Sciatic nerve (tissue), 2 donors: ENCODE measurements at regions not wholly inside any gene's neighbourhood (a gene's known extent, or its start where the extent isn't known, plus 50 kb on each side); places are given as distances from the start of the nearest gene placed in this dataset.

Experiments
- ATAC-seq: fragments of 200-7000 bp; cut with Tn5 transposase; one replicate; pipeline ENCODE4 v1.9.1; 2020; ENCODE audit warnings: mild to moderate bottlenecking, moderate library complexity
- DNase-seq: peaks from one replicate; pipeline ENCODE4 v3.0.0-alpha.2; 2020; ENCODE audit warnings: low spot score
- intact Hi-C: fragments of 100-400 bp; cut with DNase I; formaldehyde crosslinking; loops from one replicate; pipeline ENCODE4 v1.14.2; 2022
- donor health status: DM: no; HTN: no; CAD: no.
- donor health status: DM: no; HTN: no; CAD: no.

DNA sequence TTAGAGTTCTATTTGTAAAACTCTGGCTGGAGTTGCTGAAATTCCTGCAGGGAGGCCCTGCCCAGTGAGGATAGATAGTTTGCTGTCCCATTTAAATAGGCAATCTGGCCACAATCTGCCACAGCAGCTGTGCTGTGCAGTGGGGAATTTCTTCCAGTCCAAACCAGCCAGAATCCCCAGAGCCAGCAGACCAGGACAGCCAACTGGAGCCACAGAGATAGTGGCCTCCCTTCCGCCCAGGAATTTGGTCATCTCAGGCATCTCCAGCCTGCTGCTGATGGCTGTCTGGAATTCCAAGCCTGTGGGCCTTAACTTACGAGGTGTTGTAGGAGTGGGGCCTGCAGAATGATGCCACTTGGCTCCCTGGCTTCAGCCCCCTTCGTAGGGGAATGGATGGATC is 643.4 kb downstream of the DNAJB9 start:
- DNase-seq: no peak
- intact Hi-C loops: no loop called here
- ATAC-seq: no peak

GRCh38 chr7:109215341-109215740 is 645.7 kb downstream of the DNAJB9 start:
- intact Hi-C loops: no loop called here
- DNase-seq (no peak), ATAC-seq (no peak)

DNA sequence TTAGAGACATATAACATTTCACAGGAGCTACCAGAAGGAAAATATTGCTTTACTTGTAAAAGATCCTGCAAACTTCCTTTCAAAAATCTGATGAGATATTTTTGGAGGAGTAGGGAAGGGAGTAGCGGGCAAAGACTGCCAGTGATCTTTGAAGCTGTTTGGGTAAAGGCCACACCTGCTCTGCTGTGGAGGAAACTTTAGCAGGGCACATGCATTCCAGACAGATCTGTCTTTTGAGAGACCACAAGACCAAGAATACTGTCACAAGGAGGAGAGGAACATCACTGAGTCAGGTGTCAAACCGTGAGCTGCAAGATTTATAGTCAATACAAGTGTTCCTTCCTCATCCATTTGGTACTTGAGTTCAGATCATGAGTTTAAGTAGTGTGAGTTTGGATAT is 654.4 kb downstream of the DNAJB9 start:
- DNase-seq: no peak
- ATAC-seq: no peak
- intact Hi-C loops: no loop called here

- DNase-seq (no peak), ATAC-seq (no peak)
- intact Hi-C loops: no loop called here
These were observed 657.0 kb downstream of the DNAJB9 start for GRCh38 chr7:109226699-109227098.

GRCh38 chr7:109235316-109235715 is 665.6 kb downstream of the DNAJB9 start:
- intact Hi-C loops: no loop called here
- ATAC-seq (no peak), DNase-seq (no peak)

DNA sequence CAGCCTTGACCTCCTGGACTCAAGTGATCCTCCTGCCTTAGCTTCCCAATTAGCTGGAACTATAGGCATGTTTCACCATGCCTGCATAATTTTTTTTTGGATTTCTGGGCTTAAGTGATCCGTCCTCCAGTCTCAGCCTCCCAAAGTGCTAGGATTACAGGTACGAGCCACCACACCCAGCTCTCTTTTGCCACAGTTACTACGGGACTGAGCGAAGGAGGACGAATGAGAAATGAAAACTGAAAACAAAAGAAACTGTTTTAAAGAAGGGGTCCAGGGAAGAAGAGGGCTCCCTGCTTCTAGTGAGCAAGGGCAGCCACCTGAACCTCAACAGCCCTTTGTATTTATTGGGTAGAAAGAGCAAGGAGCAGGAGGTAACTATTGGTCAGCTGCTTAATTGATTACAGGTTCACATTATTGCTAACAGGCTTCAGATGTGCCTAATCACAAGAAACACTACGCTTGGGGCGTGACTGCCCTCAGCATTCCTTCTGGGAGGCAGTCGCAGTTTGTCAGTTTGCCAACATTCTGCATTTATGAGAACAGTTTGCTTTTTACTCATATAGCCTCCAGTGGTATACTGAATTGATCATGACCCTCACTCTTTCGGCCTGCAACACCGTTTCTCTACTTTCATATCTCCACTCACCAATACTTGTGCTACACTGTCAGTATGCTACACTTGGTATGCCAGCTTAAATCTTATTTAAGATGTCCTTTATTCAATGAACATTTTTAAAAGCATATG is 676.8 kb downstream of the DNAJB9 start:
- intact Hi-C loops: no loop called here
- ATAC-seq (no peak), DNase-seq (no peak)

GRCh38 chr7:109256762-109257560 is 687.3 kb downstream of the DNAJB9 start:
- intact Hi-C loops: no loop called here
- ATAC-seq: no peak
- no peak for DNase-seq

DNA sequence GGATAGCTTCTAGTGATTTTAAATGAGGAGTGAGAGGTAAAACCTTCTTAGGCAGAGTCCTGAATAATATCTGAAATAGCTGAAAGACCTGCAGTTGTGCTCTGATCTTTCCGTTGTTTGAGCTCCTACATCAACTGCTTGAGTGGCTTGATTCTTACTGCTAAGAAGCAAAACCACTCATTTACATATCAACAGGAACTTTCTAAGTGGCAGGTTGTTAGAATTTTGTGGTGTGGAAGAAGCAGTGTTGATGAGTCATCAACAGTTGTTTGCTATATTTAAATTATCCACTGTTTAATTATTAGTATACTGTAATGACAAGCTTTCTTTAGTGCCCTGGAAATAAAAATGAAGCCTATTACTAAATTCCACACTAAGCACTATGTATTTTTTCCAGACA is 689.5 kb downstream of the DNAJB9 start:
- ATAC-seq (no peak), DNase-seq (no peak)
- intact Hi-C loops: no loop called here

GRCh38 chr7:109261781-109262180 is 692.1 kb downstream of the DNAJB9 start:
- ATAC-seq: no peak
- intact Hi-C loops: no loop called here
- DNase-seq: no peak

GRCh38 chr7:109266610-109267009 is 696.9 kb downstream of the DNAJB9 start:
- DNase-seq (no peak), ATAC-seq (no peak)
- intact Hi-C loops: no loop called here

DNA sequence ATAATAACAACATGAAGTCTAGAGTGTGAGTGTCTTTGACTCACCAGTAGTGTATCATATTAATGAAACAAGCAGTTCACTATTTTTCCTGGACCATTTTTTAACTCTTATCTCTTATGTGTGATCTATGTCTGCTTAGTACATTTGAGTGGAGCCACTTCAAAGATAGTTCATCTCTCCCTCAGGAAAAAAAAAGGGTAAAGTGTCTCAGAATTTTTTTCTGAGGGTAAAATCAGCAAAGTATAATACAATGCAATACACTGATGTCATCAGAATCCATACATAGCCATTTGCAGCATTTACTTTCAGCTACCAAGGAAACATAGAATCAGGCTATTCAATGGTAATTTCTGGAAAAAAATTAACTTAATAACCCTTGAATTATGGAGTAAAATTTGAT is 706.7 kb downstream of the DNAJB9 start:
- intact Hi-C loops: no loop called here

DNA sequence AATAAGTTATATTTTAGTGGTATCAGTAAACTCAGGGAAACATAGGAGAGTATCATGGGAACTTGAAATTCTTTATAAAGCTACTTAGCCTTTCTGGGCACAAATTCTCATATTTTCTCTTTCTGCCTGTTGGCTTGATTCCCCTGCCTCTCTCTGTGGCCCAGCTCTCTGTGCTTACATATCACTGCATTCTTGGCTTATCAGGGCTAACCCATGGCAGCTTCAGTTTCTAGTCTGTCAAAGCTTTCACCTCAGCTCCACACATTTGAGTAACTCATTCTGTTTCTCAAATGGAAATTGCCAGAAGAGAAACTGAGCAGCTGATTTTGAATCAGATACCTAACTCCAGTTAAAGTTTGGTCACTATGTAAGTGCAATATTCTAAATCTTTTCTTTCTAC is 713.1 kb downstream of the DNAJB9 start:
- DNase-seq (no peak), ATAC-seq (no peak)
- intact Hi-C loops: no loop called here

More for the DNA sequence above, 706.7 kb downstream of the DNAJB9 start:
- DNase-seq: no peak
- ATAC-seq: no peak

- intact Hi-C loops: no loop called here
- DNase-seq (no peak), ATAC-seq (no peak)
These were observed 715.3 kb downstream of the DNAJB9 start for GRCh38 chr7:109284943-109285342.

DNA sequence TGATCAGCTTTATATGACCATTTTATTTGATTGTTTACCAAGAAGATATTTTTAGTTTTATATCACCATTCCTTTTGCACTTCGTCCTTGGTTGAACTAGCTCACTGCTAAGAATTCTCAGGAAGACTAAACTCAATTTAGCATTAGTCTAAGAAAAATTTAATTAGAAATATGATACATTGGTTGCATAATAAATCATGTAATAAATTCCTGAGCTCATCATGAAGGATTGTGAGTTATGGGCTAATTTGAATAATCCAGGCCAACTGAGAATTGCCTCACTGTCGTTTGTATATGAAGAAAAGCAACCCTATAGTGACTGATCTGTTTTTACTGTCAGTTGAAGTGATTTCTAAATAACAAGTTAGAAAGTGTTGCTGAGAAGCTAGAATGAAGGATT is 725.5 kb downstream of the DNAJB9 start:
- intact Hi-C loops: no loop called here
- no peak for ATAC-seq

DNA sequence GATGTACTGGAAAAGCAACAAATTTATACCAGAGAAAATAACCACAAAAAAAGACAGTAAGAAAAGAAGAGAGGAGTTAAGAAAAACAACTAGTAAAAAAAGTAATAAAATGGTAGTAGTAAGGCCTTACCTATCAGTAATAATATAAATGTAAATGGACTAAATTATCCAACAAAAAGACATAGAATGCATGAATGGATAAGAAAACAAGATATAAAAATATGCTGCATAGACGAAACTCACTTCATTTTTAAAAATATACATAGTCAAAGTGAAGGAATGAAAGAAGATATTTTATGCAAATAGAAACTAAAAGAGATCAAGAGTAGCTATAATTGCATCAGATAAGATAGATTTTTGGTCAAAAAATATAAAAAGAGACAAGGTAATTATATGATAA is 739.1 kb downstream of the DNAJB9 start:
- DNase-seq (no peak), ATAC-seq (no peak)
- intact Hi-C loops: no loop called here

More for the DNA sequence above, 725.5 kb downstream of the DNAJB9 start:
- no peak for DNase-seq

- DNase-seq: no peak
- ATAC-seq: no peak
- intact Hi-C loops: no loop called here
These were observed 740.1 kb downstream of the DNAJB9 start for GRCh38 chr7:109309790-109310189.

DNA sequence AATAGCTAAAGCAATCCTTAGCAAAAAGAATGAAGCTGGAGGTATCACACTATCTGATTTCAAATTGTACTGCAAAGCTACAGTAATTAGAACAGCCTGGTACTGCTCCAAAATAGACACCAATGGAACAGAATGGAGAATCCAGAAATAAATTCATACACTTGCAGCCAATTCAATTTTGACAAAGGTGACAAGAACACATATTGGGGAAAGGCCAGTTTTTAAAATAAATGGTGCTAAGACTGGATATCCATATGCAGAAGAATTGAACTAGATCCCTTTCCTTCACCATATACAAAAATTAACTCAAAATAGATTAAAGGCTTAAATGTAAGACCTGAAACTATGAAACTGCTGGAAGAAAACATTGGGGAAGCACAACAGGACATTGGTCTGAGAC is 748.5 kb downstream of the DNAJB9 start:
- intact Hi-C loops: no loop called here
- no peak for ATAC-seq
- DNase-seq: no peak

DNA sequence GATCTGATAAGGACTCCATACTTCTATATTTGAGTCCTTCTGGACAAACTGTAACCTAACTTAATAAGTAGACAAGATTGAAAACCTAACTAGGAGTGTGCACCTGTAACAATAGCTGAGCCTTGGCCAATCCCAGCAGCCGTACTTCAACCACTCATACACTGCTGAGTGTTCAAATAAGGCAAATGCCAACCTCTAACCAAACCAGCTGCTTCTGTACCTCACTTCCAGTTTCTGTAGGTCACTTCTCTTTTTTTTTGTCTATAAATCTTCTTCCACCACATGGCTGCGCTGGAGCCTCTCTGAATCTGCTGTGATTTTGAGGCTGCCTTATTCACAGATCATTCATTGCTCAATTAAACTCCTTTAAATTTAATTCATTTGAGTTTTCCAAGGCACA is 753.2 kb downstream of the DNAJB9 start:
- DNase-seq (no peak), ATAC-seq (no peak)
- intact Hi-C loops: no loop called here

GRCh38 chr7:109331423-109331822 is 761.7 kb downstream of the DNAJB9 start:
- intact Hi-C loops: no loop called here
- ATAC-seq: no peak
- DNase-seq: no peak

DNA sequence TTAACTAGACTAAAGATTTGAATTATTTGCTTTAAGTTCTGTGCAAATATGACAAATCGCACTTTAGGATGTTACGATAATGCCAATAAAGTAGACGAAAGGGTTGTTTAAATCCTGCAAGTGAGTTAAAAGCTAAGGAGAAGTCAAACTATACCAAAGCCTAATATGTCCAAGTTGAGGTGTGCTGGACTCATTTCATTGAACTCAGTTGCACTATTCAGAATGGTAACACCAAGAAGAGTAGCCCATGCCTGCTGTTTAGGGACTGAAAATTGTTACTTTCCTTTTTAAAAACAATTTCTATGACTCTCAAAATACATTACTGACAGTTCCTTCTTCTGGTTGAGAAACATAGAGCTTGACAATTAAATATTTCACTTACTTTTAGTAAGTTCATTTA is 766.3 kb downstream of the DNAJB9 start:
- intact Hi-C loops: no loop called here
- ATAC-seq: no peak

DNA sequence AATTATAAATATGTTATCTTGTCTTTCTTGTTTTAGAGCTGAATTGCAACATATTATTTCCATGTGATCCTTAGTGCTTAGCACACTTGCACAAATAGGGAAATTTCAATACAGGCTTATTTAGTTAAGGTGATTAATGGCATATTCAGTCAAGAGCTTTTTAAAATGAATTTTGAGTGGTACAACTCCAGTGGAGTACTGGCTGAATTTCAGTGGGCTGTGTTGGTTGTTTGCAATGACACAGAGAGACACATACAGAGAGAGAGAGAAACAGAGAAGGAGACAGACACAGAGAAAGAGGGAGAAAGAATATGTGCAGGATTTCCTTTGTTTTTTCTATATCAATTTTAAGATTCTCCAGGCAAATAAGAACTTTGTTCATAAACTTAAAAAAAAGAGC is 766.9 kb downstream of the DNAJB9 start:
- intact Hi-C loops: no loop called here
- DNase-seq (no peak), ATAC-seq (no peak)

More for the DNA sequence above, 766.3 kb downstream of the DNAJB9 start:
- no peak for DNase-seq
